Activated naive CD4-positive, alpha-beta T cell treated with anti-CD3 and anti-CD28 coated beads, Interleukin-2, amount 50 U/mL, for 16 hours (primary cell): ENCODE measurements at regions not wholly inside any gene's neighbourhood (a gene's known extent, or its start where the extent isn't known, plus 50 kb on each side); places are given as distances from the start of the nearest gene placed in this dataset.
"Not testable (repeated sequence)": the region's sequence is repeated elsewhere in the genome, so short reads cannot be mapped to it uniquely, and the experiment has no call there.

ENCODE experiments used
- DNase-seq: peaks from one replicate; pipeline ENCODE4 v3.0.0-alpha.2; 2020

- no peak for DNase-seq
Observed at GRCh38 chr13:64083811-64084210, 2668.2 kb upstream of the PCDH20 start.

GRCh38 chr13:64083396-64083795 is 2667.7 kb upstream of the PCDH20 start:
- DNase-seq, result no peak

DNA sequence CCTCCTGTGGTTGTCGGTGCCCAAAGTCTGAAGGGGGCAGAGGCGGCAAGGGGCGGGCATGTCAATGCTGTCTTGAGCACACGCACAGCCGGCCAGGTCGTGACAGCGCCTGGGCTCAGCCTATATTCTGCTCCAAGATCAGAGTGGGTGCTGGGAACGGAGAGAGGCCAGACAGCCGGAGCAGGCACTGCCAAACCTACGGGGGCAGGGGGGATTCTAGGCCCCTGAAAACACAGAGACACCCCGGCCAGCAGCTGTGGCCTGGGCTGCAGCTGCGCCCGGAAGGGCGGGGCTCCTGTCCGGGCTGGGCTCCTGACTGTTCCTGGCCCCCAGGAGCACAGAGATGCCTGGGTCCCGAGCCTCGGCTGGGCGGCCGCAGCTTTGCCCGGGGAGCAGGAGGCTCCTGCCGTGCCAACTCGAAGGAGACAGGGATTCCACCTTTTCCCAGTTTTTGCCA is 2662.9 kb upstream of the PCDH20 start:
- DNase-seq, result no peak

GRCh38 chr13:64078025-64078424 is 2662.4 kb upstream of the PCDH20 start:
- no peak for DNase-seq

DNA sequence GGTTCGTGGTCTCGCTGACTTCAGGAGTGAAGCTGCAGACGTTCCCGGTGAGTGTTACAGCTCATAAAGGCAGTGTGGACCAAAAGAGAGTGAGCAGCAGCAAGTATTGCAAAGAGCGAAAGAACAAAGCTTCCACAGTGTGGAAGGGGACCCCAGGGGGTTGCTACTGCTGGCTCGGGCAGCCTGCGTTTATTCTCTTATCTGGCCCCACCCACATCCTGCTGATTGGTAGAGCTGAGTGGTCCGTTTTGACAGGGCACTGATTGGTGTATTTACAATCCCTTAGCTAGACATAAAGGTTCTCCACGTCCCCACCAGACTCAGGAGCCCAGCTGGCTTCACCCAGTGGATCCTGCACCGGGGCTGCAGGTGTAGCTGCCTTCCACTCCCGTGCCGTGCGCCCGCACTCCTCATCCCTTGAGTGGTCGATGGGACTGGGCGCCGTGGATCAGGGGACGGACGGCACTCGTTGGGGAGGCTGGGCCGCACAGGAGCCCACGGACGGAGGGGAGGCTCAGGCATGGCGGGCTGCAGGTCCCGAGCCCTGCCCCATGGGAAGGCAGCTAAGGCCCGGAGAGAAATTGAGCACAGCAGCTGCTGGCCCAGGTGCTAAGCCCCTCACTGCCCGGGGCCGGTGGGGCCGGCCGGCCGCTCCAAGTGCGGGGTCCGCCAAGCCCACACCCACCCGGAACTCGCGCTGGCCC is 2661.6 kb upstream of the PCDH20 start:
- DNase-seq, result not testable (repeated sequence)

DNA sequence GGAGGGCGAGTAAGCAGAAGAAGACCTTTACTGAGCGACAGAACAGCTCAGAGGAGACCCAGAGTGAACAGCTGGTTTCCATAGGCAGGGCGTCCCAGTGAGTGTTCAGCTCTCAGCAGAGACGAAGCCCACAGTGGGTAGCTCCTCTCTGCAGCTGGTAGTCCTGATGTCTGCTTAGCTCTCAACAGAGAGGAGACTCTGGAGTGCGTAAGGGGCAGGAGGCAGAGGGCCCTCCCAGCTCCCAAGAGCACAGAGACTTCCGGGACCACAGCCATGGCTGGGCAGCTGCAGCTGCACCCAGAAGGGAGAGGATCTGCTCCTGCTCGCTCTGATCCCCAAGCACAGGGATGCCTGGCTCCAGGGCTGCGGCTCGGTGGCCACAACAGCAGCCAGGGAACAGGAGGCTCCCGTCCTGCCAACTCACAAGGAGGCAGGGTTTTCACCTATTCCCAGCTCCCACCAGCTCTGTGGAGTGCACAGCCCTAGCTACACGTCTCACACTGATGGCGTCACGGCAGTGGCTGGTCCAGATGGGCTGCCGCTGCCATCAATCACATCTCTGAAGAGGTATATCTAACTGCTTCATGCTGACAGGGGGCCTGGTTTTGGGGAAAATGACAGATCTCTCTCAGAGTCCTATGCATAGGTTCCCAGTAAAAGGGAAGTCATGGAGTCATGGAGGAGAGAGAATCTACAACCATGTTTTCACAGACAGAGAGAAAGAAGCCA is 2660.1 kb upstream of the PCDH20 start:
- DNase-seq, result no peak

DNA sequence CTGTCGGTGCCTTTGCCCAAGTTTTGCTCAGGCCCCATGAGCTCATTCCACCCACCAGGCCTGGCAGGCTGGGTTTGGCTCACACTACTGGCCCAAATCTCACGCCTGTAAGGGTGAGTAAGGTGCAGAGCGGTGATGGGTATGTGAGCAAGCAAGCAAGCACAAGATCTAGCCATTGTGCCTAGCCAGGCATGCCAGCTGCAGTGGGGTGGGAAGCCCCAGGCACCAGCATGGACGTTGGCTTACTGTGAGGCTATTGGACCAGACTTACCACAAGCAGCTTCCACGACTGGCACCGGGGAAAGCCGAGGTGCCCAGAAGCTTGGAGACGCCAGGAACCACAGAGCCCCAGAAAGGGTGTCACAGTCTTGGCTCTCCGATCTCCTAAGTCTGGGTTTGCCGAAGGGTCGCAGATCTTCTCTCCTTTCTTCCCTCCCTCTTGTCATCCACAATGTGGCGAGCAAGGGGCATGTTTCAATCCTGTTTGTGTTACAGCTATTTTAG is 2659.4 kb upstream of the PCDH20 start:
- no peak for DNase-seq

- no peak for DNase-seq
Observed at GRCh38 chr13:64073203-64073602, 2657.6 kb upstream of the PCDH20 start.

- DNase-seq, result no peak
Observed at GRCh38 chr13:64071352-64071751, 2655.7 kb upstream of the PCDH20 start.

DNA sequence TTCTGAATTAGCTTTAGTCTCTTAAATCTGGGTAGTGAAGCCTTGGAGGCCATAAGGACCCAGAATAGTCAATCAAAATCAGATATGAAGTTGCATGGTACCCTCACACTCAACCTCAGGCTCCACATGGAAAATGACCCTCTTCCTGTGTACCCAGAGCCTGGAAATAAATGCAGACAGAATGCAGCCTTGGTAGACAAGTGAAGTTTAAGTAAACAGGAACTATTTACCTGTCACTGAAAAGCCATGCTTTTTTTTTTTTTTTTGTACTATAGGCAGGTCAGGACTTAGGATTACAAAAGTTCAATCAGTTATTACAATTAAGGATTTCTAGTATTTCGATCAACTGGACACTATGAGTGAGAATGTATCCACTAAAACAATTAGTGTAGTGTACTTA is 2654.2 kb upstream of the PCDH20 start:
- DNase-seq, result no peak

DNA sequence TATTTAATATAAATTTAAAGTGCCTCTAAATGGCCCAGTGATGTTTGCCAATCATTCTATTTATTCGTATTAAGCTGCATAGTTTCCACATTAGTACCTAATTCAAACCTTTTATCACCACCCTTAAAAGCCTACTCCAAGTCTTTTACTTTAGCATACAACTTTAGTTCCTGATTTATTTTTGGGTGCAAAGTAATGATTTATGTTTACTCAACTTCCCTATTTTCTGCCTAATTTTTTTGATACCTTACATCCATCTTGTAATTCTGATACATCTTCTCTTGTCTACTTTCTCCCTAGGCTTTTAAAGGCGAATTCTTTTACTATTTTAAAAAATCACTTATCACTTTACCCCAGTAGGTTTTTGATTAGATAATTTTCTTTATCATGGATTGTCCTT is 2651.1 kb upstream of the PCDH20 start:
- no peak for DNase-seq

- DNase-seq, result no peak
Observed at GRCh38 chr13:64061649-64062048, 2646.0 kb upstream of the PCDH20 start.

DNA sequence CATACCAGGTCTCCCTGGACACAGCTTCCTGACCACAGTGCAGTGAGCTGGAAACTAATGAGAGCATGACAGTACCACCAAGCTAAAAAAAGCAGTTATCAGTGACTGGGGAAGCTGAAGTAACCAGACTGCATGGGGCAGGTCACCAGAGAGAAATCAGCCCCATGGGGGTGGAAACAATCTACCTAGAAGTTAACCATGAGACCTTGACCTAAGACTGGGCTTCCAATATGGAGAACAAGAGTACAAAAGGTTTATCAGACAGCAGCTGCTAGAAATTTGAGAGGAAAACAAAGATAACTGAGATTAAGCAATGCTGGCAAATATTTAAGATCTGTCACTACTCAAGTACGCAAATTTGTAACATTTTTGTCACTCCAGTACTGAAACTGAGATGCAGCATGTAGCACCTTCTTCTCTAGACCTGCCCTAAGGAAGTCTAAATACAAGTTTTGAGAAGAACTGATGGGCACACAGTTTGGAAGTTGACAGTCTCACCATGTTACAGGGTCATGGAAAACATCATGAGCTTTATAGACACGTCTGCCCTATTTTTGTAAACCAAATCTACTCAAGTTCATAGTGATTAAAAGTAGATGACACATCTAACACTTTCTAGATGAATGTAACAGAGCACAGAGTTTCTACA is 2641.8 kb upstream of the PCDH20 start:
- no peak for DNase-seq

DNA sequence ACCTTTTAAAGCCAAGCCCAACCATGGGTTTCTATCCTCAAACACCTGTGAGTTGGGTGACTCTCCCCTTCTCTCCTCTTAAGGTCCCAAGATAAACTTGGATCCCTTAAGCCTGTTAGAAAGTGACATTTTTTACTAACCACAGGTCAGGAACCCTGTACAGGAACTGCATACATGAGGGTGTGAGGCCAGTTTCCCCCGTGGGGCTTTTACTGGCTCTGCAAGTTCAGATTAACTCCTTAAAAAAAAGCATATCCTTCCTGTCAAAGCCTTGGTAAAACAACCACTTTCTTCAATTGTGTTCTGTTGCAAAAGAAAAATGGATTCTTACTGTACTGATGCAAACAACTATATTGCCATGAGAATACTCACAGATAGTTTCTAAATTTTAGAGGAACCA is 2638.7 kb upstream of the PCDH20 start:
- DNase-seq, result no peak

DNA sequence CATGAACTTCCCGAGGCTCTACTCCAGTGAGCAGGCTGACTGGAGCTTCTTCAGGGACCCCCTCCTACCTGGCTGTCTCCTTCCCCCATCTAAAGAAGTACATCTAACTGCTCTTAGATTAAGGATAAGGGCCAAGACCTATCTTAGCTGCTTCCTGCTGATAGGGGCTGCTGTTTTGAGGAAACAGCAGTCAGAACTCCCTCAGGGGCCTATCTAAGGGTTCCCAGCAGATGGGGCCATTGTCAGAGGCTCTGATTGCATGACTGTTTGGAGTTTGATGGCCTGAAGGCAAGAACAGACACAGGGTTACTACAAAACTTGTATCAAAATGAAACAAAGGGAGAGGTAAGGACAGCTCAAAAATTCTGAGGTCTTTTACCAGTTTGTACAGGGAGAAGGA is 2636.9 kb upstream of the PCDH20 start:
- no peak for DNase-seq

- DNase-seq, result no peak
Observed at GRCh38 chr13:64051278-64051677, 2635.6 kb upstream of the PCDH20 start.

DNA sequence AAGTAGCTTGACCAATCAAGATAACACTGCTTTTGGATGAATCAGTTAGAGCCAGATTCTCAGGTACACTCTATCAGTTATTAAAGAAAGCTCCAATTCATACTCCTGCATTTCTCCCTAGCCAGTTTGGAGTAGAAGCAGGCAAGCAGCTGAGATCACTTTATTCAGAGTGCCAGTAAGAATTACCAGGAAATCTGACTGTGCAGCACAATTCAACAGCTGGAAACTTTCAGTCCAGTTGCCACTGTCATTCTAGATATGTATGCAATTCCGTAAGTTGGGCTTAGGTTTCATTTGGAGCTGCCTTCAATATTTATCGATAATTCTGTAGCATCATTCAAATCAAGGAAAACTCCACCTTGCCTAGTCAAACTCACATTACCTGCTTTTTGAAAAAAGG is 2625.6 kb upstream of the PCDH20 start:
- no peak for DNase-seq

GRCh38 chr13:64033921-64034320 is 2618.3 kb upstream of the PCDH20 start:
- DNase-seq, result no peak

DNA sequence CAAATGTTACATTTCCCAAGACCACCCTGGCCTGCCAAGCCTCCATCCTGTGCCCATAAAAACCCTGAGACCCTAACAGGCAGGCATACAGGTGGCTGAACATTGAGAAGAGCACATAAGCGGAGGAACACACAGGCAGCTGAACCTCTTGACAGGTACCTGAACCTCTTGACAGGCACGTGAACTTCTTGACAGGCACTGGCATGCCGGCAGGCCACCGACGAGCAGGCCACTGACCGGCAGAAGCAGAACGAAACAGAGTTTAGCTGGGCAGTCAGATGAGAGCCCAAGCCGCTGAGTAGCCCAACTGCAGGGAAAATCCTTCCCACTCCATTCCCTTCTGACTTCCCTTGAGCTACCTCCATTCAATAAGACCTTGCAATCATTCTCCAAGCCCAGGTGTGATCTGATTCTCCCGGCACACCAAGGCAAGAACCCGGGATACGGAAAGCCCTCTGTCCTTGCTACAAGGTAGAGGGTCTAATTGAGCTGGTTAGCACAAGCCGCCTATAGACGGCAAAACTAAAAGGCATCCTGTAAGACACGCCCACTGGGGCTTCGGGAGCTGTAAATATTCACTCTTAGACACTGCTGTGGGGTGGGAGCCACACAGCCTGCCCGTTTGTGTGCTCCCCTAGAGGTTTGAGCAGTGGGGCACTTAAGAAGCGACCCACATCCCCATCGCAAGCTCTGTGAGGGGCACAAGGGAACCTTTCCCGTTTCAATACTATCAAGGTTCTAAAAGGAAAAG is 2613.9 kb upstream of the PCDH20 start:
- no peak for DNase-seq

GRCh38 chr13:64028551-64028950 is 2612.9 kb upstream of the PCDH20 start:
- no peak for DNase-seq

DNA sequence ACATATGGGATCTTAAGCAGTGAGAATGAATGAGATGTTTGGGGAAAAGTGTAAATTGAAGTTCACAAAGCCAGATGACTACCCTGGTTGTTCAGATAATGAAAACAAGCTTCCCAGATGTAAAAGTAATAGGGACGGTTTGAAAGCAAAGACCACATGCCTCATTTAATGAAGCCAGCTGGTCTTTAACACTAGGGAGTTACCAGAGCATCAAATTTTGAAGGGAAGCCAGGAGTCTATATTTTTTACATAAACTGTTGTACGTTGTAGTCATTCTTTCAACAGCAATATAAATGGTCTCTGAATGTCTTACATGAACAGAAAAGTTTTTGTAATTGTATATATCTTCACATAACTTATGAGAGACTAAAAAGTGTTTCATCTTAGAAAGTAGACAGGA is 2604.5 kb upstream of the PCDH20 start:
- DNase-seq, result no peak

- DNase-seq, result no peak
Observed at GRCh38 chr13:64007339-64007738, 2591.7 kb upstream of the PCDH20 start.

- no peak for DNase-seq
Observed at GRCh38 chr13:64000321-64000720, 2584.7 kb upstream of the PCDH20 start.
